ENCODE measurements at regions not wholly inside any gene's neighbourhood (a gene's known extent, or its start where the extent isn't known, plus 50 kb on each side); places are given as distances from the start of the nearest gene placed in this dataset.

DNA sequence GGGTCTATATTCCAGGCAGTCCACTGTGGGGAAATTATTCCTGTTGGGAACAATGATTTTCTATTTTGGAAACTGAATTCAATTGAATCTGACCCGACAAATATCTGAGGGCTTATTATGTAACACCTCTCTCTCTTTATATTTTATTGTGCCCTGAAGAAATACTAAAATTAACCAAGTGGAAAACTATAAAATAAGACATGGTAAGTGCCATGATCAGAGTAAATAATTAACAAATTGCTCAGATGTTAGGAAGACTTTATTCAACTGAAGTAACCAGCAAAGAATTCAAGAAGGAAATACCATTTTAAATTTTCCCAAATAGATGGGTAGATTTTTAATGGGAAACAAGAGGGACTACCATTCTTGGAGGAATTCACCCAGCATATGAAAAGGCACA lies 632.9 kb downstream of the MAFB start:
- H3K27me3 ChIP-seq (ENCODE audit: low read length), result no peaks in the 10 kb centered on the region
- no peaks in the 10 kb centered on the region for H3K79me2 ChIP-seq (ENCODE audit: low read length)
- DNase-seq, result no peak
- no TSS peak for BruUV-seq (replicated peaks)
- H3K9me2 ChIP-seq (replicated peaks; ENCODE audit: low read length), result no peaks in the 10 kb centered on the region
- no peak overlapping the region for H3K27ac ChIP-seq (ENCODE audit: low read length)
- no peak overlapping the region for H3K4me2 ChIP-seq (ENCODE audit: low read length)
- H2AFZ ChIP-seq (ENCODE audit: low read length), result no peak overlapping the region
- ATAC-seq, result no peak
- H3F3A ChIP-seq (ENCODE audit: low read length, unreplicated experiment), result no peaks in the 10 kb centered on the region
- H3K4me3 ChIP-seq (ENCODE audit: low read length), result no peak overlapping the region
- H4K20me1 ChIP-seq (ENCODE audit: low read length), result no peaks in the 10 kb centered on the region
- no peak overlapping the region for H3K9ac ChIP-seq (ENCODE audit: low read length)
- POLR2A ChIA-PET (ENCODE audit: unreplicated experiment), result no interaction called here
- TF ChIP-seq EZH2 (IDR thresholded peaks at IDR 0.05; ENCODE audit: low read length, unreplicated experiment) (no peak), EZH2phosphoT487 (IDR thresholded peaks at IDR 0.05; ENCODE audit: borderline replicate concordance, low read length) (no peak)
- TF ChIP-seq, protein P1, sequence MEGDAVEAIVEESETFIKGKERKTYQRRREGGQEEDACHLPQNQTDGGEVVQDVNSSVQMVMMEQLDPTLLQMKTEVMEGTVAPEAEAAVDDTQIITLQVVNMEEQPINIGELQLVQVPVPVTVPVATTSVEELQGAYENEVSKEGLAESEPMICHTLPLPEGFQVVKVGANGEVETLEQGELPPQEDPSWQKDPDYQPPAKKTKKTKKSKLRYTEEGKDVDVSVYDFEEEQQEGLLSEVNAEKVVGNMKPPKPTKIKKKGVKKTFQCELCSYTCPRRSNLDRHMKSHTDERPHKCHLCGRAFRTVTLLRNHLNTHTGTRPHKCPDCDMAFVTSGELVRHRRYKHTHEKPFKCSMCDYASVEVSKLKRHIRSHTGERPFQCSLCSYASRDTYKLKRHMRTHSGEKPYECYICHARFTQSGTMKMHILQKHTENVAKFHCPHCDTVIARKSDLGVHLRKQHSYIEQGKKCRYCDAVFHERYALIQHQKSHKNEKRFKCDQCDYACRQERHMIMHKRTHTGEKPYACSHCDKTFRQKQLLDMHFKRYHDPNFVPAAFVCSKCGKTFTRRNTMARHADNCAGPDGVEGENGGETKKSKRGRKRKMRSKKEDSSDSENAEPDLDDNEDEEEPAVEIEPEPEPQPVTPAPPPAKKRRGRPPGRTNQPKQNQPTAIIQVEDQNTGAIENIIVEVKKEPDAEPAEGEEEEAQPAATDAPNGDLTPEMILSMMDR (conservative IDR thresholded peaks at IDR 0.05; ENCODE audit: low read depth, low read length), result no peak
- peaks cover 16% of the 10 kb centered on the region; the same call in 1 of the 2 replicates for H3K9me3 ChIP-seq (ENCODE audit: low read length)
- no peaks in the 10 kb centered on the region for H3K36me3 ChIP-seq (ENCODE audit: low read depth, low read length)
- intact Hi-C loops (cut with micrococcal nuclease), result no loop called here
- no peaks in the 10 kb centered on the region for H3K4me1 ChIP-seq (ENCODE audit: insufficient read depth, low read length)
- CTCF ChIA-PET, result no interaction called here

DNA sequence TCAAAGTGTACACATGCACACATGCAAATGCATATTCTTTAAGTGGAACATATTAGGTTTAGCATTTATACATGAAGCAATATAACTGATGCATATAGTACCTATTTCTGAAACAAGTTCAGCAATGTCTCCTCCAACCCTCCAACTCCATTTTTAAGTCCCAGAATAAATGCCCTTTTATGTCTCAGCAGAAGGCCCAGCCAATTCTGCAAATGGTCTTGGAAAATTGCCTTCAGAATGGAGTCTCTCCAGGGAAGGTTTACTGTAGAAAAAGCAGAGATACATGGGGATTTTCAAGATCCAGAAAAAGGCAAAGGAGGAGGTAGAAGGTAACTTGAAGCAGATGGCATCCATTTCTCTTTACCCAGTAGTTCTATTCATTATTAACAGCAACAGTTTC lies 633.3 kb downstream of the MAFB start:
- POLR2A ChIA-PET (ENCODE audit: unreplicated experiment), result no interaction called here
- H3K9ac ChIP-seq (ENCODE audit: low read length), result no peak overlapping the region
- no peaks in the 10 kb centered on the region for H4K20me1 ChIP-seq (ENCODE audit: low read length)
- no peak overlapping the region for H3K4me3 ChIP-seq (ENCODE audit: low read length)
- H2AFZ ChIP-seq (ENCODE audit: low read length), result no peak overlapping the region
- H3K4me2 ChIP-seq (ENCODE audit: low read length), result no peak overlapping the region
- DNase-seq (no peak), ATAC-seq (no peak)
- TF ChIP-seq EZH2phosphoT487 (IDR thresholded peaks at IDR 0.05; ENCODE audit: borderline replicate concordance, low read length), result no peak
- no peak for TF ChIP-seq EZH2 (IDR thresholded peaks at IDR 0.05; ENCODE audit: low read length, unreplicated experiment)
- TF ChIP-seq, protein P1 (conservative IDR thresholded peaks at IDR 0.05; ENCODE audit: low read depth, low read length), result no peak
- H3K9me2 ChIP-seq (replicated peaks; ENCODE audit: low read length), result no peaks in the 10 kb centered on the region
- CTCF ChIA-PET, result no interaction called here
- peaks cover 16% of the 10 kb centered on the region; the same call in 1 of the 2 replicates for H3K9me3 ChIP-seq (ENCODE audit: low read length)
- intact Hi-C loops (cut with micrococcal nuclease), result no loop called here
- H3K36me3 ChIP-seq (ENCODE audit: low read depth, low read length), result no peaks in the 10 kb centered on the region
- BruUV-seq (replicated peaks), result no TSS peak
- H3F3A ChIP-seq (ENCODE audit: low read length, unreplicated experiment), result no peaks in the 10 kb centered on the region
- no peaks in the 10 kb centered on the region for H3K4me1 ChIP-seq (ENCODE audit: insufficient read depth, low read length)
- no peaks in the 10 kb centered on the region for H3K79me2 ChIP-seq (ENCODE audit: low read length)
- H3K27ac ChIP-seq (ENCODE audit: low read length), result no peak overlapping the region
- no peaks in the 10 kb centered on the region for H3K27me3 ChIP-seq (ENCODE audit: low read length)

DNA sequence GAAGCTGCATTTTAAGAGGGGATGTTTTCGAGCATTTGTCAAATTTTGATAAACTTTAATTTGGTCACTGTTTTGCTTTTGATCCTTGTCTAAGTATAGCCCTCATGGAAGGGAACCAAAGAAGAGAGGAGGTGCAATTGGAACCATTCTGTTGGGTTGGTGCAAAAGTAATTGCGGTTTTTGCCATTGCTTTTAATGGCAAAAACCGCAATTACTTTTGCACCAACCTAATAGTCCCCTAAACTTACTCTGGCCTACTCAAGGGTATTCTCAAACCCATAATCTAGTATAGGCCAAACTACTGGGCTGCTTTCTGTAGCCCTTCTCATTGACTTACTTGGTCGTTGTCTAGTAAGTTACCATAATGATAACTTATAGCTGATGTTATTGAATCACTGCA lies 634.7 kb downstream of the MAFB start:
- no peaks in the 10 kb centered on the region for H3F3A ChIP-seq (ENCODE audit: low read length, unreplicated experiment)
- H4K20me1 ChIP-seq (ENCODE audit: low read length), result no peaks in the 10 kb centered on the region
- TF ChIP-seq EZH2 (IDR thresholded peaks at IDR 0.05; ENCODE audit: low read length, unreplicated experiment) (no peak), EZH2phosphoT487 (IDR thresholded peaks at IDR 0.05; ENCODE audit: borderline replicate concordance, low read length) (no peak)
- TF ChIP-seq, protein P1 (conservative IDR thresholded peaks at IDR 0.05; ENCODE audit: low read depth, low read length), result no peak
- DNase-seq, result no peak
- H3K79me2 ChIP-seq (ENCODE audit: low read length), result no peaks in the 10 kb centered on the region
- intact Hi-C loops (cut with micrococcal nuclease), result no loop called here
- no peak for ATAC-seq
- H3K9me2 ChIP-seq (replicated peaks; ENCODE audit: low read length), result no peaks in the 10 kb centered on the region
- ChIA-PET POLR2A (ENCODE audit: unreplicated experiment) (no interaction called here), CTCF (no interaction called here)
- H3K4me2 ChIP-seq (ENCODE audit: low read length), result no peak overlapping the region
- H3K27me3 ChIP-seq (ENCODE audit: low read length), result no peaks in the 10 kb centered on the region
- BruUV-seq (replicated peaks), result no TSS peak
- H3K9me3 ChIP-seq (ENCODE audit: low read length), result peaks cover 18% of the 10 kb centered on the region; the same call in 1 of the 2 replicates
- no peak overlapping the region for H2AFZ ChIP-seq (ENCODE audit: low read length)
- no peak overlapping the region for H3K27ac ChIP-seq (ENCODE audit: low read length)
- H3K9ac ChIP-seq (ENCODE audit: low read length), result no peak overlapping the region
- no peaks in the 10 kb centered on the region for H3K4me1 ChIP-seq (ENCODE audit: insufficient read depth, low read length)
- H3K4me3 ChIP-seq (ENCODE audit: low read length), result no peak overlapping the region
- H3K36me3 ChIP-seq (ENCODE audit: low read depth, low read length), result no peaks in the 10 kb centered on the region
